Mesodermal cell (in vitro differentiated cells): ENCODE measurements at regions not wholly inside any gene's neighbourhood (a gene's known extent, or its start where the extent isn't known, plus 50 kb on each side); places are given as distances from the start of the nearest gene placed in this dataset.

ENCODE experiments used
- H3K27ac ChIP-seq: 2 replicates; pipeline ENCODE4 v1.7.0; 2013; ENCODE audit warnings: mild to moderate bottlenecking, low read depth, low read length, moderate library complexity; ENCODE audit not compliant: severe bottlenecking
- H3K36me3 ChIP-seq: 2 replicates; pipeline ENCODE4 v1.7.1; 2013; ENCODE audit warnings: mild to moderate bottlenecking, low read length, moderate library complexity; ENCODE audit not compliant: control insufficient read depth, insufficient read depth
- H3K4me1 ChIP-seq: one replicate; pipeline ENCODE4 v1.7.1; 2013; ENCODE audit warnings: mild to moderate bottlenecking, low read length; ENCODE audit not compliant: insufficient read depth, control insufficient read depth, poor library complexity, severe bottlenecking
- H3K4me3 ChIP-seq: 2 replicates; pipeline ENCODE4 v1.7.0; 2013; ENCODE audit warnings: low read length, control low read depth, mild to moderate bottlenecking; ENCODE audit not compliant: insufficient read depth, poor library complexity, severe bottlenecking; ENCODE audit errors: extremely low read depth
- H3K9me3 ChIP-seq: 2 replicates; pipeline ENCODE4 v1.7.1; 2013; ENCODE audit warnings: mild to moderate bottlenecking, low read length, moderate library complexity; ENCODE audit not compliant: control insufficient read depth
- WGBS, 2 experiments: methylation state at CpG; one replicate each; pipeline ENCODE4 v1.1.5; 2013; ENCODE audit warnings: missing lambda C conversion rate in 2 of 2; ENCODE audit not compliant: insufficient coverage in 2 of 2; 5-methylcytosine and 5-hydroxymethylcytosine counted together

GRCh38 chr21:15333951-15334350 lies 269.2 kb upstream of the NRIP1 start:
- no peaks in the 10 kb centered on the region for H3K36me3 ChIP-seq
- H3K27ac ChIP-seq: no peak overlapping the region
- 100% methylated on average over 1 of the region's 2 CpGs; no CpG with 5 or more reads in 1 of the 2 experiments for WGBS, 2 experiments

GRCh38 chr21:15343066-15343465 lies 278.3 kb upstream of the NRIP1 start:
- WGBS, 2 experiments: no CpG with 5 or more reads among the region's 1 CpG
- H3K9me3 ChIP-seq: no peaks in the 10 kb centered on the region
- H3K36me3 ChIP-seq: no peaks in the 10 kb centered on the region
- no peaks in the 10 kb centered on the region for H3K4me1 ChIP-seq
- H3K27ac ChIP-seq: no peak overlapping the region
- no peak overlapping the region for H3K4me3 ChIP-seq

More at GRCh38 chr21:15333951-15334350, 269.2 kb upstream of the NRIP1 start:
- Histone ChIP-seq H3K4me3 (no peak overlapping the region), H3K4me1 (no peaks in the 10 kb centered on the region), H3K9me3 (no peaks in the 10 kb centered on the region)

DNA sequence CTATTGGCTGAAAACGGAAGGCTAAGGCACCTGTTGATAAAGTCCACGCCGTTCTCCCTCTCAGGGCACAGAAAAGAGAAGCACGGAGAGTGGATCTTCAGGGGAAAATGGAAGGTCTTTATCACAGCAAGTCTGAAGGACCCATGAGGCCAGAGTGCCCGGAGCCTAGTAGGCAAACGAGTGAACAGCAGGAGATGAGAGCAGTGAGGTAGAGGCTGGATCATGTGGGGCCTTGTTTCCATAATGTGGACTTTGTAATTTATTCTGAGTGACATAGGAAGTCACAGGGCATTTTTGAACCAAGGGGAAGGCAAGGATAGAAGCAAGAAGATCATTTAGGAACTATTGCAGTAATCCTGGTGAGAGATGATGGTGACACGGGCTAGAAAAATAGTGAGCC lies 287.2 kb upstream of the NRIP1 start:
- Histone ChIP-seq H3K27ac (no peak overlapping the region), H3K4me1 (no peaks in the 10 kb centered on the region), H3K4me3 (no peak overlapping the region), H3K9me3 (no peaks in the 10 kb centered on the region), H3K36me3 (no peaks in the 10 kb centered on the region)
- WGBS, 2 experiments: 92 to 96% methylated on average over 6 to 7 of the region's 7 CpGs

- H3K9me3 ChIP-seq: no peaks in the 10 kb centered on the region
- H3K36me3 ChIP-seq: no peaks in the 10 kb centered on the region
- 100% methylated on average over 1 of the region's 1 CpG; no CpG with 5 or more reads in 1 of the 2 experiments for WGBS, 2 experiments
- no peak overlapping the region for H3K4me3 ChIP-seq
- H3K4me1 ChIP-seq: no peaks in the 10 kb centered on the region
- no peak overlapping the region for H3K27ac ChIP-seq
Observed at GRCh38 chr21:15353546-15353945, 288.7 kb upstream of the NRIP1 start.

DNA sequence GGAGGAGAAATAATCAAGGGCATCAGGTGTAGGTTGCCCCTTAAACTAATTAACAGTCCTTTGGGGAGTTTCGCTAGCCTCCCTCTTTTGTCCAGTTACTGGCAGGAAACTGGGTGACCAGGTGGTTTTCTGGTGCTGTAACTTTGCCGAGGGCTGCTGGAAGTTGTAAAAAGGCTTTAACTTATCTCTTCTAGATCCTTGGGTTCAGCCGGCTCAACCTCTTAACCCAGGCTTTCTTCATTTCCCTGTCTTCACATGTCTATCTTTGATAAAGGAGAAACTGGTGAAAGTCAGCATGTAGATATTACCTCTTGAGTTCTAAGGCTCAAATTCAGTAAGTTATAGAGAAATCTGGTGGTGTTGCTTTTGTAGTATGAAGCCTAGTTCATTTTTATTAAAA lies 289.7 kb upstream of the NRIP1 start:
- Histone ChIP-seq H3K4me3 (no peak overlapping the region), H3K27ac (no peak overlapping the region), H3K36me3 (no peaks in the 10 kb centered on the region), H3K4me1 (no peaks in the 10 kb centered on the region), H3K9me3 (no peaks in the 10 kb centered on the region)
- WGBS, 2 experiments: no CpG with 5 or more reads among the region's 3 CpGs

DNA sequence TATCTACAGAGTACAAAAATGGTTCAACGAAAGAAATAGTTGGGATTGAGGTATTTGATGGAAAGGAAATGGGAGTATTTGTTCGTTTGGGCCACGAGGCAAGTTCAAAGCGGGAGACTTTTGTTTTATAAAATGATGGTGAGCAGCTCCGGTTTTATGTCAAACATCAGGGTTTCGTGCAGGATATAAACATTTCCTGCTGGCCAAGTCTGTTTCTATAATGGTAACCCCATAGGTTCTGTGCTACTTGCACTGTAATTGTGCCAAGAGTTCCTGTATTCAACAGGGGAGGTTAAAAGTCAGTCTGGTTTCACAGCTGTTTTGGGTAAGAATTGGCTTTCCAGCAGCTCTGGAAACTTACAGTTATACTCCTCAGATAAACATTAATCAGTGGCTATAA lies 290.3 kb upstream of the NRIP1 start:
- 89 to 95% methylated on average over 6 of the region's 6 CpGs for WGBS, 2 experiments
- H3K4me1 ChIP-seq: no peaks in the 10 kb centered on the region
- no peaks in the 10 kb centered on the region for H3K36me3 ChIP-seq
- no peaks in the 10 kb centered on the region for H3K9me3 ChIP-seq
- no peak overlapping the region for H3K4me3 ChIP-seq
- H3K27ac ChIP-seq: no peak overlapping the region

DNA sequence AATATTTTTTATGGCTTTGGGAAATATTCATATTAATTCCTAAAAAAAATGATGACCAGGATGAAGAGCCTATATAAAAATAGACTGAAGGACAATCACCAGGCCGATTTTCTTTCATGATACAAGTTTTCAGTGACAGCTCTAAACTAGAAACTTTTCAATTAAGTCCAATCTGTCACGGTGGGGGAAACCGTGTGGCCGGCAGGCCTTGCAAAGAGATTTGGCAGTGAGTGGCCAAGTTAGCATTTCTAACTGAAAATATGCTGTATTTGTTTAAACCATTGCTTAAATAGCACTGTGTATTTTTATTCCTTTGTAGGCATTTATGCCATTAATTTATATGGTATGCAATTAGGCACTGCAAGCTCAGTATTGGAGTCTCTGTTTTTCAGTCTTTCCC lies 294.5 kb upstream of the NRIP1 start:
- Histone ChIP-seq H3K4me1 (no peaks in the 10 kb centered on the region), H3K4me3 (no peak overlapping the region), H3K9me3 (no peaks in the 10 kb centered on the region), H3K27ac (no peak overlapping the region), H3K36me3 (no peaks in the 10 kb centered on the region)
- 67 to 100% methylated on average over 1 of the region's 4 CpGs for WGBS, 2 experiments

GRCh38 chr21:15362458-15362857 lies 297.7 kb upstream of the NRIP1 start:
- Histone ChIP-seq H3K4me3 (no peak overlapping the region), H3K9me3 (peaks cover 6% of the 10 kb centered on the region), H3K36me3 (no peaks in the 10 kb centered on the region), H3K27ac (no peak overlapping the region), H3K4me1 (no peaks in the 10 kb centered on the region)
- WGBS, 2 experiments: no CpG with 5 or more reads among the region's 4 CpGs

- no peak overlapping the region for H3K4me3 ChIP-seq
- H3K4me1 ChIP-seq: no peaks in the 10 kb centered on the region
- WGBS, 2 experiments: no CpG with 5 or more reads among the region's 1 CpG
- peaks cover 6% of the 10 kb centered on the region for H3K9me3 ChIP-seq
- no peak overlapping the region for H3K27ac ChIP-seq
- no peaks in the 10 kb centered on the region for H3K36me3 ChIP-seq
Observed at GRCh38 chr21:15363921-15364320, 299.1 kb upstream of the NRIP1 start.

DNA sequence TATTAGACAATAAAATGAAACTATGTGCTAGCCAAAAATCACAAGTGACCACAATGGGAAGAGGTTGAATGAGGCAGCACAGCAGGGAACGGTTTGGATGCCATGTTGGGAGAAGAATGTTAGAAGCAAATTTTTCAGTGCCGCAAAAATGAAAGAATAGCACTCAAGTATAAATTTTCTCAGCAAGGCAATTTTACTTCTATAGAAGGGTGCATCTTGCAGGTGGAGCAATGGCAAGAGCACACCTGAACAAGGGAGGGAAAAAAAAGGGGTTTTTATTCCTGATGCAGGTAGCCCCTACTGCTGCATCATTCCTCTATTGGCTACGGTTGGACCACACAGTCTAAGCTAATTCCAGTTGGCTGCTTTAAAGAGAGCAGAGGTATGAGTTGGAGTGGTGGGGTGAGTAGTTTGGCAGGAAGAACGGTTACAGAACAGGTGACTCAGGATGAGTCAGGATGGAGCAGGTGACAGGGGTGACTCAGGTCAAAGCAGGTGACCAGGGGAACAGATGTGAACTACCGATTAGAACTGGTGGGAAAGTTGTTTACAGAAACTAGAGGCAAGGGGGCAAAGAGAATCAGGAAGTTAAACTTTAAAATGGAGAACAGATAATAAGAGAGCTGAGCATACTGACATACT lies 301.1 kb upstream of the NRIP1 start:
- H3K36me3 ChIP-seq: no peaks in the 10 kb centered on the region
- H3K4me1 ChIP-seq: no peaks in the 10 kb centered on the region
- no peak overlapping the region for H3K27ac ChIP-seq
- 85 to 91% methylated on average over 3 to 4 of the region's 5 CpGs for WGBS, 2 experiments
- peaks cover 6% of the 10 kb centered on the region for H3K9me3 ChIP-seq
- H3K4me3 ChIP-seq: no peak overlapping the region

GRCh38 chr21:15366555-15366954 lies 301.8 kb upstream of the NRIP1 start:
- H3K36me3 ChIP-seq: no peaks in the 10 kb centered on the region
- no peak overlapping the region for H3K27ac ChIP-seq
- peaks cover 6% of the 10 kb centered on the region for H3K9me3 ChIP-seq
- WGBS, 2 experiments: 78% methylated on average over 1 of the region's 1 CpG; no CpG with 5 or more reads in 1 of the 2 experiments
- H3K4me1 ChIP-seq: no peaks in the 10 kb centered on the region
- no peak overlapping the region for H3K4me3 ChIP-seq
